ENCODE measurements at regions not wholly inside any gene's neighbourhood (a gene's known extent, or its start where the extent isn't known, plus 50 kb on each side); places are given as distances from the start of the nearest gene placed in this dataset.

DNA sequence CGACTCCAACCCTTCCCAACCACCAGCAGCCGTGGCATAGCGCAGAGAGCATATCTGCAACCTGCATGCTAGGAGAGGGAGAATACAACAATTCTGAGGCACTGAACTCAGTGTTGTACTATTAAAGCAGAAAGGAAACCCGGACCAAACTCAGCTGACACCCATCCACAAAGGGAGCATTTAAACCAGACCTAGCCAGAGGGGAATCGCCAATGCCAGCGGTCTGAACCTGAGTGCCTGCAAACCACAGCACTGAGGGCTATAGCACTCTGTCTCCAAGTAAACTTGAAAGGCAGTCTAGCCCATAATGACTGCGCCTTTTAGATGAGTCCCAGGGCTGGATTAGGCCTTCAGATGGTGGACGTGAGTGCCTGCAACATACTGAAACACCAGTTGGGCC, 494.4 kb upstream of the PTPRD start:
- TF ChIP-seq, protein P1, sequence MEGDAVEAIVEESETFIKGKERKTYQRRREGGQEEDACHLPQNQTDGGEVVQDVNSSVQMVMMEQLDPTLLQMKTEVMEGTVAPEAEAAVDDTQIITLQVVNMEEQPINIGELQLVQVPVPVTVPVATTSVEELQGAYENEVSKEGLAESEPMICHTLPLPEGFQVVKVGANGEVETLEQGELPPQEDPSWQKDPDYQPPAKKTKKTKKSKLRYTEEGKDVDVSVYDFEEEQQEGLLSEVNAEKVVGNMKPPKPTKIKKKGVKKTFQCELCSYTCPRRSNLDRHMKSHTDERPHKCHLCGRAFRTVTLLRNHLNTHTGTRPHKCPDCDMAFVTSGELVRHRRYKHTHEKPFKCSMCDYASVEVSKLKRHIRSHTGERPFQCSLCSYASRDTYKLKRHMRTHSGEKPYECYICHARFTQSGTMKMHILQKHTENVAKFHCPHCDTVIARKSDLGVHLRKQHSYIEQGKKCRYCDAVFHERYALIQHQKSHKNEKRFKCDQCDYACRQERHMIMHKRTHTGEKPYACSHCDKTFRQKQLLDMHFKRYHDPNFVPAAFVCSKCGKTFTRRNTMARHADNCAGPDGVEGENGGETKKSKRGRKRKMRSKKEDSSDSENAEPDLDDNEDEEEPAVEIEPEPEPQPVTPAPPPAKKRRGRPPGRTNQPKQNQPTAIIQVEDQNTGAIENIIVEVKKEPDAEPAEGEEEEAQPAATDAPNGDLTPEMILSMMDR (IDR thresholded peaks at IDR 0.05) = no peak
- TF ChIP-seq ZFX (IDR thresholded peaks at IDR 0.05; ENCODE audit: borderline replicate concordance) = no peak

All from 22Rv1 (cell line).